HG03095 (cell line): ENCODE measurements at regions not wholly inside any gene's neighbourhood (a gene's known extent, or its start where the extent isn't known, plus 50 kb on each side); places are given as distances from the start of the nearest gene placed in this dataset.

Experiments
- ATAC-seq: cut with Tn5 transposase; IDR thresholded peaks from one replicate; pipeline ENCODE4 v1.9.1; 2021; ENCODE audit warnings: moderate library complexity; ENCODE audit not compliant: unreplicated experiment

GRCh38 chr4:123869286-123870215 is 473.0 kb downstream of the SPRY1 start:
- no peak for ATAC-seq

GRCh38 chr4:123870216-123870876 is 473.8 kb downstream of the SPRY1 start:
- no peak for ATAC-seq

- ATAC-seq: no peak
These were observed 474.7 kb downstream of the SPRY1 start for GRCh38 chr4:123871341-123871740.

GRCh38 chr4:123874063-123874462 is 477.5 kb downstream of the SPRY1 start:
- no peak for ATAC-seq

- ATAC-seq: no peak
These were observed 479.5 kb downstream of the SPRY1 start for GRCh38 chr4:123876143-123876542.

GRCh38 chr4:123876671-123877101 is 480.1 kb downstream of the SPRY1 start:
- no peak for ATAC-seq

- ATAC-seq: no peak
These were observed 481.0 kb downstream of the SPRY1 start for GRCh38 chr4:123877551-123877950.

GRCh38 chr4:123878976-123879375 is 482.4 kb downstream of the SPRY1 start:
- ATAC-seq: no peak

GRCh38 chr4:123880631-123881030 is 484.0 kb downstream of the SPRY1 start:
- no peak for ATAC-seq

- ATAC-seq: no peak
These were observed 488.3 kb downstream of the SPRY1 start for GRCh38 chr4:123884922-123885321.

GRCh38 chr4:123889507-123889906 is 492.9 kb downstream of the SPRY1 start:
- ATAC-seq: no peak

GRCh38 chr4:123890889-123891288 is 494.3 kb downstream of the SPRY1 start:
- ATAC-seq: no peak

GRCh38 chr4:123891881-123892280 is 495.3 kb downstream of the SPRY1 start:
- ATAC-seq: no peak

- no peak for ATAC-seq
These were observed 495.9 kb downstream of the SPRY1 start for GRCh38 chr4:123892368-123892976.

- no peak for ATAC-seq
These were observed 496.7 kb downstream of the SPRY1 start for GRCh38 chr4:123893011-123893981.

- ATAC-seq: no peak
These were observed 500.0 kb downstream of the SPRY1 start for GRCh38 chr4:123896446-123897071.

- no peak for ATAC-seq
These were observed 502.5 kb downstream of the SPRY1 start for GRCh38 chr4:123898946-123899666.

GRCh38 chr4:123904882-123905281 is 508.3 kb downstream of the SPRY1 start:
- no peak for ATAC-seq

GRCh38 chr4:123913598-123913997 is 517.0 kb downstream of the SPRY1 start:
- no peak for ATAC-seq
